ENCODE measurements at regions not wholly inside any gene's neighbourhood (a gene's known extent, or its start where the extent isn't known, plus 50 kb on each side); places are given as distances from the start of the nearest gene placed in this dataset.

DNA sequence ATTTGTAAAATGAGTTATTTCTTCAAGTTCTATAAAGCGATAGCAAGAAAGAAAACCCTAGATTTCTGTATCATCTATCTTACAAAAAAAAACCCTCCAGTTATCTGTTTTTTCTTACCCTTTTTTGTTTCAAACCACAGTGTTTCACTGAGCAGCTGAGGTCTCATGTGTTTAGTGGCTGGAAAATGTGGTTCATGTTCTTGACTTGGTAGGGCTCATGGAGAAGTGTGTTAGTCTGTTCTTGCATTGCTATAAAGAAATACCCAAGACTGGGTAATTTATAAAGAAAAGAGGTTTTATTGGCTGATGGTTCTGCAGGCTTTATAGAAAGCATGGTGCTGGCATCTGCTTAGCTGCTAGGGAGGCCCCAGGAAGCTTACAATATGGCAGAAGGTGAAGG lies 147.3 kb upstream of the NABP1 start:
- TF ChIP-seq, protein P1, sequence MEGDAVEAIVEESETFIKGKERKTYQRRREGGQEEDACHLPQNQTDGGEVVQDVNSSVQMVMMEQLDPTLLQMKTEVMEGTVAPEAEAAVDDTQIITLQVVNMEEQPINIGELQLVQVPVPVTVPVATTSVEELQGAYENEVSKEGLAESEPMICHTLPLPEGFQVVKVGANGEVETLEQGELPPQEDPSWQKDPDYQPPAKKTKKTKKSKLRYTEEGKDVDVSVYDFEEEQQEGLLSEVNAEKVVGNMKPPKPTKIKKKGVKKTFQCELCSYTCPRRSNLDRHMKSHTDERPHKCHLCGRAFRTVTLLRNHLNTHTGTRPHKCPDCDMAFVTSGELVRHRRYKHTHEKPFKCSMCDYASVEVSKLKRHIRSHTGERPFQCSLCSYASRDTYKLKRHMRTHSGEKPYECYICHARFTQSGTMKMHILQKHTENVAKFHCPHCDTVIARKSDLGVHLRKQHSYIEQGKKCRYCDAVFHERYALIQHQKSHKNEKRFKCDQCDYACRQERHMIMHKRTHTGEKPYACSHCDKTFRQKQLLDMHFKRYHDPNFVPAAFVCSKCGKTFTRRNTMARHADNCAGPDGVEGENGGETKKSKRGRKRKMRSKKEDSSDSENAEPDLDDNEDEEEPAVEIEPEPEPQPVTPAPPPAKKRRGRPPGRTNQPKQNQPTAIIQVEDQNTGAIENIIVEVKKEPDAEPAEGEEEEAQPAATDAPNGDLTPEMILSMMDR (IDR thresholded peaks at IDR 0.05; ENCODE audit: low read depth, low read length): no peak
- no peaks in the 10 kb centered on the region for H3K9me3 ChIP-seq (ENCODE audit: severe bottlenecking)
- H3K27ac ChIP-seq: no peak overlapping the region
- no peak for DNase-seq
- no peaks in the 10 kb centered on the region for H3K27me3 ChIP-seq (ENCODE audit: insufficient read depth, low read depth, severe bottlenecking)
- no peaks in the 10 kb centered on the region for H3K36me3 ChIP-seq
- H3K4me3 ChIP-seq (ENCODE audit: low read depth, low read length): no peak overlapping the region

DNA sequence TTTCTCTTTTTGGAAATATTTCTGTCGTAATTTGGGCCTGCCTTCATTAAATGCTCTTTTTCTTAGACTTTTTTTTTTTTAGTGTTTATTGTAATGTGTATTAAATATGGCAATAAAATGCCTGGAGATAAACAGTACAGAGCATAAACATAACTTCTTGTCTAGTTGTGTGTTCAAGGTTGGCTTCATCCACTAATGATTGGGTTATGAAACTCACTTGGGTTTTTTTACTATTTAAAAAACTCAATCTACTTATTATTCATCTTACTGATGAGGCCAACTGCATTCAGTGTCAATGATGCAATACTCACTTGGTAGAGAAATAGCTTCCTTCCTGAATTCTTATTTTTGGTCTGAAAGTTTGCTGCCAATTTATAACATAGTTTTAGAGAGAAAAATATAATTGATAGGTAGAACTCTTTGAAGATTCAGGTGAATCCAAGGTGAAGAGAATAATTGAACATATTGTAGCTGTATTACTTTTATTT lies 144.2 kb upstream of the NABP1 start:
- Histone ChIP-seq H3K36me3 (no peaks in the 10 kb centered on the region), H3K4me3 (ENCODE audit: low read depth, low read length) (no peak overlapping the region), H3K27me3 (ENCODE audit: insufficient read depth, low read depth, severe bottlenecking) (no peaks in the 10 kb centered on the region), H3K27ac (no peak overlapping the region), H3K9me3 (ENCODE audit: severe bottlenecking) (no peaks in the 10 kb centered on the region)
- TF ChIP-seq, protein P1 (IDR thresholded peaks at IDR 0.05; ENCODE audit: low read depth, low read length): no peak
- no peak for DNase-seq

DNA sequence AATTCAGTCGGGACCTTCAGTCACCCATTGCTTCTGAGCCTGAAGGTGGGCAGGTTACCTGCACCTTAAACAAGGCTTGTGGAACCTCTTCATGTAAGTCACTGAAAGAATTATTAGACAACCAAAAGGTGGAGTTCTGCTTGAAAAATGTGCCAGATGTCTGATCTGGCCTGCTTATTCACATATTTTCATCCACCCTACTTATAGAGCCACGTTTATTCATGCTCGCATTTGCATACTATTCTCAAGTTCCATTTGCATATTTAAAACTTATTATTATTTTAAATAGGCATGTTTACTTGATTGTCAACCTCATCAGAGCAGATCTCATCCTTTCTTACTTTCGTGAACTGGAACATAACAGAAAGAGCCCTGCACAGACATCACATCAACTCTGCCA lies 140.0 kb upstream of the NABP1 start:
- no peak overlapping the region for H3K27ac ChIP-seq
- no peak for DNase-seq
- H3K36me3 ChIP-seq: no peaks in the 10 kb centered on the region
- H3K9me3 ChIP-seq (ENCODE audit: severe bottlenecking): no peaks in the 10 kb centered on the region
- no peak overlapping the region for H3K4me3 ChIP-seq (ENCODE audit: low read depth, low read length)
- no peaks in the 10 kb centered on the region for H3K27me3 ChIP-seq (ENCODE audit: insufficient read depth, low read depth, severe bottlenecking)
- TF ChIP-seq, protein P1 (IDR thresholded peaks at IDR 0.05; ENCODE audit: low read depth, low read length): no peak

DNA sequence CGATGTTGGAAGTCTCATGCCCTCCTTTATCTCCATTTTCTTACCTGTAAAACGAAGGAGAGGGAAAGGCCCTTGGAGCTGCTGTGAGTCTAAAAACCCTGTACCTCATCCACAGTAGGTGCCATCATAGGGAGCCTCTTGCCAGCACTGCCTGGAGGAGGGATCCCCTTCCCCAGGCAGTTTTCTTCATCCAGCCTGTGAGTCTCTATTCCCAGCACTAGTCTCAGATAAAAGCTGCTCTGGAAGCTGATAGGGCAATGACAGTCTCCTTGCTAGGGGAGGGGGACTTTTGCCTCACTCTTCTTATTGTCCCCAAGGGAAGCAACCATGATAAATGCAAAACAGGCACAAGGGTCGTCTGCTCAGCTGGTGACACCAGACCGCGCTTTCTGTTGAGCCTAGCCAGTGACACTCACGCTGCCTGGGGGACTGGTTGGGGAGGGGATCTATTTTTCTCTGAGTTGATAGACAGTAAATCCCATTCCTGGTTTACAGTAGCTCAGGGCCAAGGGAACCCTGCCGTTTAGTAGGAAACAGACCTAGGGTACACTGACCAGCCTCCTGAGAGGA lies 139.5 kb upstream of the NABP1 start:
- DNase-seq: no peak
- H3K9me3 ChIP-seq (ENCODE audit: severe bottlenecking): no peaks in the 10 kb centered on the region
- TF ChIP-seq, protein P1 (IDR thresholded peaks at IDR 0.05; ENCODE audit: low read depth, low read length): no peak
- H3K36me3 ChIP-seq: no peaks in the 10 kb centered on the region
- H3K27me3 ChIP-seq (ENCODE audit: insufficient read depth, low read depth, severe bottlenecking): no peaks in the 10 kb centered on the region
- no peak overlapping the region for H3K27ac ChIP-seq
- no peak overlapping the region for H3K4me3 ChIP-seq (ENCODE audit: low read depth, low read length)

DNA sequence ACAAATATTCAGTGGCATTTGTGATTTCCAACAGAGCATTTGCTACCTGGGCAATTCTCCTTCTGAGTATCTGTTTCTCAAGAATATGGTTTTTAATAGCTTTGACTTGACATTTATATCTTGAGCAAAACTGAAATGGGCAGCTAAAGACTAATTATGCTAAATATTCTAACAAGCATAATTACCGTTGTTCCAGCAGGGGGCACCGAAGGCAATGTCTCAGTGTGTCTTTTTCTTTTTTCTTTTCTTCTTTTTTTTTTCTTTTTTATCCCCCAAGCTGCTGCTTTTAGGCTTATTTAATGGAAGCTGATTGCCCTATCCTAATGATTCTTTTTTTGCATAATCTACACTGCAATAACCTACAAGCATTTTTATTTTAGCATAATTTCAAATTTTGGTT lies 138.9 kb upstream of the NABP1 start:
- TF ChIP-seq, protein P1 (IDR thresholded peaks at IDR 0.05; ENCODE audit: low read depth, low read length): peak; percentile 45
- Histone ChIP-seq H3K9me3 (ENCODE audit: severe bottlenecking) (no peaks in the 10 kb centered on the region), H3K27ac (no peak overlapping the region), H3K4me3 (ENCODE audit: low read depth, low read length) (no peak overlapping the region), H3K36me3 (no peaks in the 10 kb centered on the region), H3K27me3 (ENCODE audit: insufficient read depth, low read depth, severe bottlenecking) (no peaks in the 10 kb centered on the region)
- peak; percentile 23 for DNase-seq

DNA sequence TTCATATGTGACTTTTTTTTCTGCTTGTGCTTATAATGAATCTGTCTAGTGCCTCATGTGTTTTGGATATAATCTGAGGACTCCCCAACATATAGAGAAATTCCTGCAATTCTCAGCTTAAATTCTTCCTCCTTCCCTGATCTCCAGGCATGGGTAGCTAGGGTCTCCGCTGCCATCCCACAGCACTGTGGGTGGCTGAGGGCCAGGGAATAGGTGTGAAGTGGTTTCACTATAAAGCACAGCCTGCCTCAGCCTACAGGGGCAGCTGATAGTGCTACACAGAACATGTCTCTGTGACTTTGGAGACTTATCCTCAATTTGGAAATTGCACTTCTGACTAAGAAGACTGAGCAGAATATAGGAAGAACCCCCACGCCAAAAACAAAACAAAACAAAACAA lies 137.3 kb upstream of the NABP1 start:
- H3K9me3 ChIP-seq (ENCODE audit: severe bottlenecking): no peaks in the 10 kb centered on the region
- TF ChIP-seq, protein P1 (IDR thresholded peaks at IDR 0.05; ENCODE audit: low read depth, low read length): no peak
- DNase-seq: no peak

More for the DNA sequence above, 137.3 kb upstream of the NABP1 start:
- Histone ChIP-seq H3K27ac (no peak overlapping the region), H3K4me3 (ENCODE audit: low read depth, low read length) (no peak overlapping the region), H3K36me3 (no peaks in the 10 kb centered on the region), H3K27me3 (ENCODE audit: insufficient read depth, low read depth, severe bottlenecking) (no peaks in the 10 kb centered on the region)

All from WERI-Rb-1 (cell line).